Hepatocyte (in vitro differentiated cells): ENCODE measurements at regions not wholly inside any gene's neighbourhood (a gene's known extent, or its start where the extent isn't known, plus 50 kb on each side); places are given as distances from the start of the nearest gene placed in this dataset.

Experiments used
- DNase-seq: peaks from one replicate; pipeline ENCODE4 v3.0.0-alpha.2; 2016; ENCODE audit warnings: low spot score
- H2AFZ ChIP-seq: fragments of 200-600 bp; sonication (generic); 2 replicates; pipeline ENCODE4 v1.6.0; 2016; ENCODE audit warnings: antibody characterized with exemption, mild to moderate bottlenecking
- H3K27ac ChIP-seq: fragments of 200-600 bp; sonication (generic); 2 replicates; pipeline ENCODE4 v1.5.1; 2016; ENCODE audit warnings: mild to moderate bottlenecking
- H3K27me3 ChIP-seq: fragments of 200-600 bp; sonication (generic); 2 replicates; pipeline ENCODE4 v1.6.1; 2016
- H3K36me3 ChIP-seq: fragments of 200-600 bp; sonication (generic); replicated peaks from 2 replicates; pipeline ENCODE4 v1.5.1; 2016; ENCODE audit warnings: low read depth; ENCODE audit not compliant: insufficient read depth
- H3K4me1 ChIP-seq: fragments of 200-600 bp; sonication (generic); 2 replicates; pipeline ENCODE4 v1.5.1; 2016; ENCODE audit warnings: mild to moderate bottlenecking, moderate library complexity; ENCODE audit not compliant: insufficient read depth
- H3K4me2 ChIP-seq: fragments of 200-600 bp; sonication (generic); 2 replicates; pipeline ENCODE4 v1.6.0; 2016
- H3K4me3 ChIP-seq: fragments of 200-600 bp; sonication (generic); 2 replicates; pipeline ENCODE4 v1.5.1; 2016; ENCODE audit warnings: mild to moderate bottlenecking
- H3K79me2 ChIP-seq: fragments of 200-600 bp; sonication (generic); 2 replicates; pipeline ENCODE4 v1.6.0; 2017; ENCODE audit warnings: mild to moderate bottlenecking
- H3K9me2 ChIP-seq: fragments of 200-600 bp; sonication (generic); replicated peaks from 2 replicates; pipeline ENCODE4 v1.6.0; 2017; ENCODE audit warnings: mild to moderate bottlenecking; ENCODE audit not compliant: insufficient read depth
- H3K9me3 ChIP-seq: fragments of 200-600 bp; sonication (generic); 2 replicates; pipeline ENCODE4 v1.5.1; 2016; ENCODE audit warnings: low read depth, mild to moderate bottlenecking
- H4K20me1 ChIP-seq: fragments of 200-600 bp; sonication (generic); 2 replicates; pipeline ENCODE4 v1.6.0; 2016; ENCODE audit warnings: mild to moderate bottlenecking; ENCODE audit not compliant: insufficient read depth, poor library complexity, severe bottlenecking
- CTCF ChIP-seq: fragments of 200-600 bp; sonication (generic); IDR thresholded peaks from 2 replicates; pipeline ENCODE4 v1.5.1; 2016; ENCODE audit warnings: antibody characterized with exemption, mild to moderate bottlenecking; ENCODE audit not compliant: poor library complexity
- EZH2 ChIP-seq: fragments of 200-600 bp; sonication (generic); IDR thresholded peaks from 2 replicates; pipeline ENCODE4 v1.6.1; 2016; ENCODE audit warnings: antibody characterized with exemption, mild to moderate bottlenecking, borderline replicate concordance
- EZH2phosphoT487 ChIP-seq: fragments of 200-600 bp; sonication (generic); IDR thresholded peaks from one replicate; pipeline ENCODE4 v1.6.1; 2018; ENCODE audit warnings: antibody characterized with exemption, mild to moderate bottlenecking, low read depth, moderate library complexity; ENCODE audit not compliant: unreplicated experiment, severe bottlenecking
- WGBS: methylation state at CpG from one replicate; pipeline ENCODE4 v1.1.6; 2016; ENCODE audit warnings: low lambda C conversion rate; ENCODE audit errors: missing lambda C conversion rate; 5-methylcytosine and 5-hydroxymethylcytosine counted together

DNA sequence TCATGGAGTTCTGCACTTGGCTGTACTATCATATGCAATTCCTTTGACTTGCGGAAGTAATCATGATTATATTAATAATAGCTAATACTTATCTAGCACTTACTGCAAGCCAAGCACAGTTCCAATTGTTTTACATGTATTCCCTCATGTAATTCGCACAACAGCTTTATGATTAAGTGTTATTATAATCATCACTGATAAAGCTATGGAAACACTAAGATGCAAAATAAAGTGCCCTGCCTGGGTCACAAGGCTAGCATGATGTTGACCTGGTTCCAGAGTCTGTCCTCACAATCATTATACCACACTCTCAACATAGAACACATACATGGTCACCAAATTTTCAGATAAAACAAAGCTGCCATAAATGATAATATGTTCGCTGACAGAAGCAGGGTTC is 234.6 kb downstream of the FMR1NB start:
- Histone ChIP-seq H4K20me1 (no peaks in the 10 kb centered on the region), H3K4me2 (no peak overlapping the region)
- no peak for TF ChIP-seq EZH2phosphoT487
- TF ChIP-seq CTCF = no peak
- no peak for TF ChIP-seq EZH2

GRCh38 chrX:148223361-148223760 is 242.2 kb downstream of the FMR1NB start:
- no peak for DNase-seq
- no peak overlapping the region for H2AFZ ChIP-seq
- H3K9me2 ChIP-seq = no peaks in the 10 kb centered on the region
- WGBS = 70% methylated on average over 2 of the region's 2 CpGs
- no peaks in the 10 kb centered on the region for H3K4me1 ChIP-seq
- no peaks in the 10 kb centered on the region for H3K79me2 ChIP-seq
- no peak overlapping the region for H3K4me2 ChIP-seq
- TF ChIP-seq EZH2phosphoT487 (no peak), CTCF (no peak), EZH2 (no peak)
- no peaks in the 10 kb centered on the region for H3K36me3 ChIP-seq
- no peaks in the 10 kb centered on the region for H3K9me3 ChIP-seq
- no peaks in the 10 kb centered on the region for H3K27me3 ChIP-seq
- H4K20me1 ChIP-seq = no peaks in the 10 kb centered on the region
- H3K27ac ChIP-seq = no peak overlapping the region
- H3K4me3 ChIP-seq = no peak overlapping the region

More for the DNA sequence above, 234.6 kb downstream of the FMR1NB start:
- Histone ChIP-seq H3K27ac (no peak overlapping the region), H3K36me3 (no peaks in the 10 kb centered on the region), H2AFZ (no peak overlapping the region), H3K27me3 (no peaks in the 10 kb centered on the region), H3K9me3 (no peaks in the 10 kb centered on the region), H3K79me2 (no peaks in the 10 kb centered on the region), H3K9me2 (no peaks in the 10 kb centered on the region), H3K4me3 (no peak overlapping the region), H3K4me1 (no peaks in the 10 kb centered on the region)
- no peak for DNase-seq
- 88% methylated on average over 3 of the region's 3 CpGs for WGBS

- Histone ChIP-seq H3K27me3 (no peaks in the 10 kb centered on the region), H2AFZ (no peak overlapping the region)
Observed at GRCh38 chrX:148228521-148228920, 247.4 kb downstream of the FMR1NB start.

More at GRCh38 chrX:148228521-148228920, 247.4 kb downstream of the FMR1NB start:
- no peak for TF ChIP-seq EZH2phosphoT487
- no peak for TF ChIP-seq EZH2
- TF ChIP-seq CTCF = no peak
- Histone ChIP-seq H3K9me2 (no peaks in the 10 kb centered on the region), H3K4me3 (no peak overlapping the region), H3K27ac (no peak overlapping the region), H3K79me2 (no peaks in the 10 kb centered on the region), H3K4me1 (no peaks in the 10 kb centered on the region), H3K36me3 (no peaks in the 10 kb centered on the region), H3K4me2 (no peak overlapping the region), H4K20me1 (no peaks in the 10 kb centered on the region), H3K9me3 (no peaks in the 10 kb centered on the region)
- no peak for DNase-seq
